ENCODE measurements at regions not wholly inside any gene's neighbourhood (a gene's known extent, or its start where the extent isn't known, plus 50 kb on each side); places are given as distances from the start of the nearest gene placed in this dataset.
A peak's percentile ranks its signal among the peaks of the same experiment; 100 is the strongest.

DNA sequence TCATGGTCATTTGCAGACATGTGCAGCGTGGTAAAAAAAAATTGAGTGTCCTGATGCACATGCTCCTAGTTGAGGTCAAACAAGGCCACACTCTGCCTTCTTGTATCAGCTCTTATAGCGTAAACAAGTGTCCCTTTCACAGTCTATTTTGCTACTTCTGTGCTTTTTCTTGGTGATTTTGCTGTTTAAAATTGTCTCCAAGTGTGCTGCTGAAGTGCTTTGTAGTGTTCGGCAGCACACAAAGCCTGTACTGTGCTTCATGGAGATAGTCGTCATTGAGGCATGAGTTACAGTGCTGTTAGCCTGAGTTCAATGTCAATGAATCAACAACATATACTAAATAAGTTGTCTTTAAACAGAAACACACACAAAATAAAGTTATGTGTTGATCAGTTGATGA is 690.4 kb upstream of the MEF2C start:
- H3K9ac ChIP-seq (replicated peaks in 1 of 4; ENCODE audit: extremely low read depth in 1 of 4, low read depth in 3 of 4, low read length in 3 of 4): no peak overlapping the region
- H3K14ac ChIP-seq (ENCODE audit: insufficient read length): no peak overlapping the region
- H2BK12ac ChIP-seq (ENCODE audit: low read depth, low read length): no peak overlapping the region
- no peaks in the 10 kb centered on the region for H3K23me2 ChIP-seq (ENCODE audit: low read depth, low read length)
- H3K9me3 ChIP-seq (ENCODE audit: insufficient read depth in 2 of 2, low read depth in 1 of 2, low read length in 1 of 2): no peaks in the 10 kb centered on the region
- no peak overlapping the region for H3K56ac ChIP-seq (replicated peaks; ENCODE audit: insufficient read length, low read depth, low read length)
- H3K36me3 ChIP-seq (ENCODE audit: control insufficient read depth in 2 of 4, insufficient read depth in 4 of 4, low read length in 3 of 4): no peaks in the 10 kb centered on the region
- ChIA-PET POLR2A (ENCODE audit: partially characterized antibody) (no interaction called here), CTCF (ENCODE audit: partially characterized antibody) (no interaction called here)
- TF ChIP-seq NANOG (IDR thresholded peaks at IDR 0.05; ENCODE audit: insufficient read depth, low read depth, low read length, poor library complexity, severe bottlenecking) (no peak), CEBPB (IDR thresholded peaks at IDR 0.05; ENCODE audit: low read depth, low read length) (no peak)
- 93% methylated on average over 4 of the region's 4 CpGs; no CpG with 5 or more reads in 1 of the 2 experiments for WGBS, 2 experiments (ENCODE audit: extremely low coverage in 1 of 2, insufficient coverage in 1 of 2, insufficient read length in 1 of 2, insufficient replicate concordance in 2 of 2, low coverage in 1 of 2, low lambda C conversion rate in 2 of 2, missing lambda C conversion rate in 1 of 2)
- no peaks in the 10 kb centered on the region for H3K79me1 ChIP-seq (ENCODE audit: low read depth, low read length)
- DNase-seq (ENCODE audit: low read depth in 1 of 2, low spot score in 2 of 2) (no peak), FAIRE-seq (no peak)
- H2BK15ac ChIP-seq (ENCODE audit: low read length): no peak overlapping the region
- no peaks in the 10 kb centered on the region for H3K79me2 ChIP-seq (ENCODE audit: control insufficient read depth in 1 of 2, insufficient read depth in 2 of 2, low read length in 2 of 2)
- no peak overlapping the region for H4K8ac ChIP-seq (ENCODE audit: extremely low read depth, insufficient read depth, low read length)
- no peaks in the 10 kb centered on the region for H3K4me1 ChIP-seq (replicated peaks in 1 of 4; ENCODE audit: control insufficient read depth in 3 of 4, insufficient read depth in 4 of 4, low read length in 3 of 4)
- no peak overlapping the region for H3K27ac ChIP-seq (ENCODE audit: low read depth, low read length)
- H2BK5ac ChIP-seq (ENCODE audit: low read depth, low read length): no peak overlapping the region
- H2BK120ac ChIP-seq (replicated peaks; ENCODE audit: low read depth, low read length): no peak overlapping the region
- peak overlapping the region; percentile 56 for H2AFZ ChIP-seq (ENCODE audit: low read length)
- H3K4ac ChIP-seq (replicated peaks; ENCODE audit: insufficient read length, low read depth, low read length): no peak overlapping the region
- H4K20me1 ChIP-seq (replicated peaks in 1 of 2; ENCODE audit: control insufficient read depth in 1 of 2, insufficient read depth in 2 of 2, low read length in 2 of 2): no peaks in the 10 kb centered on the region
- H4K91ac ChIP-seq (replicated peaks; ENCODE audit: insufficient read length, low read length): no peak overlapping the region
- no peak overlapping the region for H3K18ac ChIP-seq (ENCODE audit: extremely low read depth, low read length)
- no peak overlapping the region for H3K4me2 ChIP-seq (ENCODE audit: insufficient read depth in 1 of 2, low read depth in 2 of 2, low read length in 2 of 2)
- no peak overlapping the region for H2BK20ac ChIP-seq (ENCODE audit: low read length)
- H3K27me3 ChIP-seq (replicated peaks in 1 of 4; ENCODE audit: control insufficient read depth in 3 of 4, extremely low read depth in 1 of 4, insufficient read depth in 3 of 4, low read length in 3 of 4): no peaks in the 10 kb centered on the region
- H4K5ac ChIP-seq (ENCODE audit: insufficient read length, low read depth, low read length): no peak overlapping the region
- no peak overlapping the region for H2AK5ac ChIP-seq (ENCODE audit: low read depth, low read length)
- H3K23ac ChIP-seq (ENCODE audit: insufficient read length): no peak overlapping the region
- no peak overlapping the region for H3K4me3 ChIP-seq (ENCODE audit: extremely low read depth in 1 of 4, insufficient read depth in 2 of 4, low read depth in 3 of 4, low read length in 4 of 4)
